GM19328 (cell line): ENCODE measurements at regions not wholly inside any gene's neighbourhood (a gene's known extent, or its start where the extent isn't known, plus 50 kb on each side); places are given as distances from the start of the nearest gene placed in this dataset.
"Not testable (repeated sequence)": the region's sequence is repeated elsewhere in the genome, so short reads cannot be mapped to it uniquely, and the experiment has no call there.

Experiments used
- ATAC-seq: cut with Tn5 transposase; IDR thresholded peaks from one replicate; pipeline ENCODE4 v1.9.1; 2021; ENCODE audit warnings: mild to moderate bottlenecking, moderate library complexity; ENCODE audit not compliant: unreplicated experiment

- no peak for ATAC-seq
Measured at GRCh38 chr2:179332903-179333302, 68.3 kb upstream of the SESTD1 start.

GRCh38 chr2:179331061-179331460 is 66.4 kb upstream of the SESTD1 start:
- ATAC-seq, result no peak

GRCh38 chr2:179322289-179322688 is 57.7 kb upstream of the SESTD1 start:
- no peak for ATAC-seq

- ATAC-seq, result not testable (repeated sequence)
Measured at GRCh38 chr2:179321034-179321433, 56.4 kb upstream of the SESTD1 start.

GRCh38 chr2:179314729-179315128 is 50.1 kb upstream of the SESTD1 start:
- not testable (repeated sequence) for ATAC-seq
